ENCODE measurements at regions not wholly inside any gene's neighbourhood (a gene's known extent, or its start where the extent isn't known, plus 50 kb on each side); places are given as distances from the start of the nearest gene placed in this dataset.

DNA sequence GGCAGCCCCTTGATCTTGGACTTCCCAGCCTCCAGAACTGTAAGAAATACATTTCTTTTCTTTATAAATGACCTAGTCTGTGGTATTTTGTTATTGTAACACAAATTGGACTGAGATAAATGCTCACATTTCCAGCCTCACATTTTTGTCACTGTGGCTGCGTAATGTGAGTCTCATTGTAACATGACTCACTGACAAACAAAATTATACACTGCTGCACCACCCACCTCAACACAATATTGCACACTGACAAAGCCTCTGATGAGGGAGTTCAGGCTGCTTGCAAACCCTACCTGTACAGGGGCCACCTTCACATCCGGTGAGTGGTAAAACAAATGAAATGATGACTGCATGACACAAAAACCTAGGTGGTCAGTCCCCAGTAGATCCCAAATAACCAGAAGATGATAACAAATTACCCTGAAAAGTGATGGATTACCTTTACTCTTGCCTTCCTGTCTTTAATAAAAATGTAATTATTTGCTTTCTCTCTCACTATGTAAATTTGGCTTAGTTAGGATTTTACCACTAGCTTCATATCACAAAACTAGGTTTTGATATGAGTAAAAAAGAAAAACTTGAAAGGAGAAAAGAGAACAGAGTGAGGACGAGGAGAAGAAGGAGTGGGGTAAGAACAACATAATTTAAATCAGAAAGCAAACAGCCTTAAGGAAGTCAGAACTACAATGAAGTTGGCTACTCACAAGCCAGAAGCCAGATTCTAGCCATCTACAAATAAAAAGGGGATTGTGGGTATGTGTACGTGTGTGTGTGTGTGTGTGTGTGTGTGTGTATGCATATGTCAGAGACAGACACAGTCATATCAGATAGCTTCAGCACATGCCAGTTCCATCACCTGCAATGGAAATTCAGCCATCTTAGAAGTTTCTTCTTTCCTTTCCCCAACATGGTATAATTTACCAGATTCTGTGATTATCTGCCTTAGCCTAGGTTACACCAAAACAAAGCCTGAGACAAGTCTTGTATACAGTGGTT, 53.4 kb upstream of the SESN3 start:
- Histone ChIP-seq H3K36me3 (ENCODE audit: low read depth, low read length) (no peaks in the 10 kb centered on the region), H3K4me3 (ENCODE audit: low read length) (no peak overlapping the region), H3K9me3 (ENCODE audit: low read length) (no peaks in the 10 kb centered on the region), H4K20me1 (ENCODE audit: low read length) (no peaks in the 10 kb centered on the region), H3K4me1 (ENCODE audit: insufficient read depth, low read length) (no peaks in the 10 kb centered on the region), H3K79me2 (ENCODE audit: low read length) (no peaks in the 10 kb centered on the region), H3K9ac (ENCODE audit: low read length) (no peak overlapping the region), H3K27ac (ENCODE audit: low read length) (no peak overlapping the region), H2AFZ (ENCODE audit: low read length) (no peak overlapping the region), H3K27me3 (ENCODE audit: low read length) (peaks cover 9% of the 10 kb centered on the region; the same call in 1 of the 2 replicates), H3K4me2 (ENCODE audit: low read length) (no peak overlapping the region), H3K9me2 (replicated peaks; ENCODE audit: low read length) (no peaks in the 10 kb centered on the region), H3F3A (ENCODE audit: low read length, unreplicated experiment) (no peaks in the 10 kb centered on the region)
- CTCF ChIA-PET, result no interaction called here
- no peak for ATAC-seq
- TF ChIP-seq EZH2 (IDR thresholded peaks at IDR 0.05; ENCODE audit: low read length, unreplicated experiment) (no peak), EZH2phosphoT487 (IDR thresholded peaks at IDR 0.05; ENCODE audit: borderline replicate concordance, low read length) (no peak)
- TF ChIP-seq, protein P1, sequence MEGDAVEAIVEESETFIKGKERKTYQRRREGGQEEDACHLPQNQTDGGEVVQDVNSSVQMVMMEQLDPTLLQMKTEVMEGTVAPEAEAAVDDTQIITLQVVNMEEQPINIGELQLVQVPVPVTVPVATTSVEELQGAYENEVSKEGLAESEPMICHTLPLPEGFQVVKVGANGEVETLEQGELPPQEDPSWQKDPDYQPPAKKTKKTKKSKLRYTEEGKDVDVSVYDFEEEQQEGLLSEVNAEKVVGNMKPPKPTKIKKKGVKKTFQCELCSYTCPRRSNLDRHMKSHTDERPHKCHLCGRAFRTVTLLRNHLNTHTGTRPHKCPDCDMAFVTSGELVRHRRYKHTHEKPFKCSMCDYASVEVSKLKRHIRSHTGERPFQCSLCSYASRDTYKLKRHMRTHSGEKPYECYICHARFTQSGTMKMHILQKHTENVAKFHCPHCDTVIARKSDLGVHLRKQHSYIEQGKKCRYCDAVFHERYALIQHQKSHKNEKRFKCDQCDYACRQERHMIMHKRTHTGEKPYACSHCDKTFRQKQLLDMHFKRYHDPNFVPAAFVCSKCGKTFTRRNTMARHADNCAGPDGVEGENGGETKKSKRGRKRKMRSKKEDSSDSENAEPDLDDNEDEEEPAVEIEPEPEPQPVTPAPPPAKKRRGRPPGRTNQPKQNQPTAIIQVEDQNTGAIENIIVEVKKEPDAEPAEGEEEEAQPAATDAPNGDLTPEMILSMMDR (conservative IDR thresholded peaks at IDR 0.05; ENCODE audit: low read depth, low read length), result no peak
- intact Hi-C loops (cut with micrococcal nuclease), result no loop called here
- POLR2A ChIA-PET (ENCODE audit: unreplicated experiment), result no interaction called here
- DNase-seq, result peak; percentile 16
- BruUV-seq (replicated peaks), result no TSS peak

DNA sequence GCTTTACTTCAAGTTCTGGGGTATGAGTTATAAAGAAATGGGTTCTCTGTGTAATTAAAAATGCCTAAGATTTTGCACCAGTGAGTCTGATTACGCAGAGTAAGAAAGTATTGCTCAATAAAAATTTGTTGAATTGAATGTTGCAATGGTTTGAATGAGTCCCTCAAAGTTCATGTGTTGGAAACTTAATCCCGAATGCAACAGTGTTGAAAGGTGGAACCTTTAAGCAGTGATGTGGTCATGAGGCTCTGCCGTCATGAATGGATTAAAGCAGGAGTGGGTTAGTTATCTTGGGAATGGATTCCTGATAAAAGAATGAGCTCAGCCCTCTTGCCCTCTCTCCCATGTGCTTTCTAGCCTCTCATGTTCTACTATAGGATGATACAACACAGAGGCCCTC, 52.6 kb upstream of the SESN3 start:
- no peak overlapping the region for H3K4me2 ChIP-seq (ENCODE audit: low read length)
- no peaks in the 10 kb centered on the region for H3K4me1 ChIP-seq (ENCODE audit: insufficient read depth, low read length)
- BruUV-seq (replicated peaks), result no TSS peak
- no peaks in the 10 kb centered on the region for H3F3A ChIP-seq (ENCODE audit: low read length, unreplicated experiment)
- no peaks in the 10 kb centered on the region for H3K36me3 ChIP-seq (ENCODE audit: low read depth, low read length)
- no peaks in the 10 kb centered on the region for H4K20me1 ChIP-seq (ENCODE audit: low read length)
- DNase-seq (no peak), ATAC-seq (no peak)
- H3K9me3 ChIP-seq (ENCODE audit: low read length), result no peaks in the 10 kb centered on the region
- no peak overlapping the region for H2AFZ ChIP-seq (ENCODE audit: low read length)
- H3K27ac ChIP-seq (ENCODE audit: low read length), result no peak overlapping the region
- no peaks in the 10 kb centered on the region for H3K9me2 ChIP-seq (replicated peaks; ENCODE audit: low read length)
- no peaks in the 10 kb centered on the region for H3K79me2 ChIP-seq (ENCODE audit: low read length)
- no peak overlapping the region for H3K9ac ChIP-seq (ENCODE audit: low read length)
- CTCF ChIA-PET, result no interaction called here
- POLR2A ChIA-PET (ENCODE audit: unreplicated experiment), result no interaction called here
- intact Hi-C loops (cut with micrococcal nuclease), result no loop called here
- TF ChIP-seq EZH2 (IDR thresholded peaks at IDR 0.05; ENCODE audit: low read length, unreplicated experiment), result no peak
- TF ChIP-seq, protein P1 (conservative IDR thresholded peaks at IDR 0.05; ENCODE audit: low read depth, low read length), result no peak
- TF ChIP-seq EZH2phosphoT487 (IDR thresholded peaks at IDR 0.05; ENCODE audit: borderline replicate concordance, low read length), result no peak
- peaks cover 9% of the 10 kb centered on the region; the same call in 1 of the 2 replicates for H3K27me3 ChIP-seq (ENCODE audit: low read length)
- H3K4me3 ChIP-seq (ENCODE audit: low read length), result no peak overlapping the region

DNA sequence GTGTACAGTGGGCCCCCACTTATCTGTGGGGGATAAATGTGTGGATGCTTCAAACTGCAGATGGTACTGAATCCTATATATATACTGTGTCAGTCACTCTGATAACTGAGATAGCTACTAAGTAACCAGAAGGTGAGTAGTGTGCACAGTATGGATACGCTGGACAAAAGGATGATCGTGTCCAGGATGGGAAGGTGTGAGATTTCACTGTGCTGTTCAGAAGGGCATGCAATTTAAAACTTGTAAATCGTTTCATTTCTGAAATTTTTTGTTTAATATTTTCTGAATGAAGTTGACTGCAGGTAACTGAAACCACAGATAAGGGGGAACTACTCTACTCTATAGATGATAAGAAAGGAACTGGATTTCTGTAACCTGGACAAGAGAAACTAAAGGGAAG, 52.1 kb upstream of the SESN3 start:
- TF ChIP-seq, protein P1 (conservative IDR thresholded peaks at IDR 0.05; ENCODE audit: low read depth, low read length), result no peak
- TF ChIP-seq EZH2 (IDR thresholded peaks at IDR 0.05; ENCODE audit: low read length, unreplicated experiment) (no peak), EZH2phosphoT487 (IDR thresholded peaks at IDR 0.05; ENCODE audit: borderline replicate concordance, low read length) (no peak)
- Histone ChIP-seq H3K27ac (ENCODE audit: low read length) (no peak overlapping the region), H3K4me3 (ENCODE audit: low read length) (no peak overlapping the region), H2AFZ (ENCODE audit: low read length) (no peak overlapping the region), H3K79me2 (ENCODE audit: low read length) (no peaks in the 10 kb centered on the region), H3K9ac (ENCODE audit: low read length) (no peak overlapping the region), H3K9me2 (replicated peaks; ENCODE audit: low read length) (no peaks in the 10 kb centered on the region), H3K9me3 (ENCODE audit: low read length) (no peaks in the 10 kb centered on the region), H3K4me1 (ENCODE audit: insufficient read depth, low read length) (no peaks in the 10 kb centered on the region), H3F3A (ENCODE audit: low read length, unreplicated experiment) (no peaks in the 10 kb centered on the region), H3K4me2 (ENCODE audit: low read length) (no peak overlapping the region), H4K20me1 (ENCODE audit: low read length) (no peaks in the 10 kb centered on the region), H3K36me3 (ENCODE audit: low read depth, low read length) (no peaks in the 10 kb centered on the region), H3K27me3 (ENCODE audit: low read length) (peaks cover 9% of the 10 kb centered on the region; the same call in 1 of the 2 replicates)
- POLR2A ChIA-PET (ENCODE audit: unreplicated experiment), result no interaction called here
- DNase-seq, result no peak
- BruUV-seq (replicated peaks), result no TSS peak
- ATAC-seq, result no peak
- CTCF ChIA-PET, result no interaction called here
- intact Hi-C loops (cut with micrococcal nuclease), result no loop called here
